ENCODE measurements at regions not wholly inside any gene's neighbourhood (a gene's known extent, or its start where the extent isn't known, plus 50 kb on each side); places are given as distances from the start of the nearest gene placed in this dataset.

DNA sequence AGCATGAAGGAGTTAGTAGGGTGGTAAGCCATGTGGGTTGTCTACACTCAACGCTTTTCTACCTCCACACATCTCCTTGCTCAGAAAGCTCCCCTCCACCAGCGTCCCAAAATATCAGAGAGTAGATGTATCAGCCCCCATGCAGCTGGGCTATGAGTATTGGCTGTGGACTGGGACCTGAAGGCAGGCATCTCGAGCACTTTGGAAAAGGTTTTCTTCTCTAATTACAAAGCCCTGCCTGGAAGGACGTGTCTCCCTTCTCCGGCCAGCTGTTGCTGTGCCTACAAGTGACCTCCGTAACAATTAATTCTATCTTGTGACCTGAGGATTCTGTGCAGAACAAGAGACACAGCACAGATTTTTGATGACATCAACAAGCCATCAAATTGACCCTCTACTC, 142.0 kb upstream of the RUNX1 start:
- intact Hi-C loops (cut with micrococcal nuclease) = no loop called here
- DNase-seq = no peak
- no peaks in the 10 kb centered on the region for H3K36me3 Mint-ChIP-seq
- no peak overlapping the region for H3K27ac Mint-ChIP-seq
- no peaks in the 10 kb centered on the region for H3K27me3 Mint-ChIP-seq (ENCODE audit: low read depth in 3 of 3)
- no peak overlapping the region for H3K4me3 ChIP-seq (replicated peaks in 1 of 3; ENCODE audit: low read depth in 2 of 3, low read length in 3 of 3)
- no peaks in the 10 kb centered on the region for H3K4me1 Mint-ChIP-seq
- no peak overlapping the region for H3K4me3 Mint-ChIP-seq
- no peak overlapping the region for H3K27ac ChIP-seq (ENCODE audit: low read depth in 1 of 2, low read length in 2 of 2)
- TF ChIP-seq CTCF (IDR thresholded peaks at IDR 0.05) = no peak
- no peaks in the 10 kb centered on the region for H4K20me1 ChIP-seq (ENCODE audit: insufficient read depth, low read length)
- H2AFZ ChIP-seq (ENCODE audit: insufficient read depth, low read depth, low read length, poor library complexity, severe bottlenecking) = no peak overlapping the region
- no peak overlapping the region for H3K9ac ChIP-seq (ENCODE audit: insufficient read depth, low read length, poor library complexity, severe bottlenecking)
- no peak overlapping the region for H3K4me2 ChIP-seq (replicated peaks; ENCODE audit: extremely low read depth, low read length, poor library complexity, severe bottlenecking)
- H3K4me1 ChIP-seq (ENCODE audit: control insufficient read depth in 1 of 2, insufficient read depth in 2 of 2, low read length in 2 of 2) = no peaks in the 10 kb centered on the region
- H3K27me3 ChIP-seq (ENCODE audit: control insufficient read depth in 2 of 2, insufficient read depth in 2 of 2, low read length in 2 of 2) = no peaks in the 10 kb centered on the region
- H3K79me2 ChIP-seq (ENCODE audit: insufficient read depth, low read length) = no peaks in the 10 kb centered on the region
- no peaks in the 10 kb centered on the region for H3K36me3 ChIP-seq (replicated peaks in 1 of 2; ENCODE audit: control insufficient read depth in 1 of 2, insufficient read depth in 2 of 2, low read length in 2 of 2)
- H3K9me3 Mint-ChIP-seq = peaks cover 5 to 19% (median 11%) of the 10 kb centered on the region in 7 donors
- WGBS (ENCODE audit: insufficient coverage) = 100% methylated on average over 3 of the region's 6 CpGs
- H3K9me3 ChIP-seq (replicated peaks in 1 of 2; ENCODE audit: control insufficient read depth in 1 of 2, insufficient read depth in 1 of 2, low read length in 2 of 2) = peaks cover 0 to 2% of the 10 kb centered on the region in 2 donors

GRCh38 chr21:35190201-35190701, 141.1 kb upstream of the RUNX1 start:
- 100% methylated on average over 1 of the region's 5 CpGs for WGBS (ENCODE audit: insufficient coverage)
- H3K4me2 ChIP-seq (replicated peaks; ENCODE audit: extremely low read depth, low read length, poor library complexity, severe bottlenecking) = no peak overlapping the region
- no peak overlapping the region for H3K4me3 Mint-ChIP-seq

More at GRCh38 chr21:35190201-35190701, 141.1 kb upstream of the RUNX1 start:
- peaks cover 5 to 16% (median 11%) of the 10 kb centered on the region in 7 donors for H3K9me3 Mint-ChIP-seq
- no peak for DNase-seq
- no peaks in the 10 kb centered on the region for H3K36me3 Mint-ChIP-seq
- Histone ChIP-seq H2AFZ (ENCODE audit: insufficient read depth, low read depth, low read length, poor library complexity, severe bottlenecking) (no peak overlapping the region), H3K9me3 (replicated peaks in 1 of 2; ENCODE audit: control insufficient read depth in 1 of 2, insufficient read depth in 1 of 2, low read length in 2 of 2) (peaks cover 0 to 2% of the 10 kb centered on the region in 2 donors), H3K27ac (ENCODE audit: low read depth in 1 of 2, low read length in 2 of 2) (no peak overlapping the region), H3K4me3 (replicated peaks in 1 of 3; ENCODE audit: low read depth in 2 of 3, low read length in 3 of 3) (no peak overlapping the region), H3K36me3 (replicated peaks in 1 of 2; ENCODE audit: control insufficient read depth in 1 of 2, insufficient read depth in 2 of 2, low read length in 2 of 2) (no peaks in the 10 kb centered on the region), H3K9ac (ENCODE audit: insufficient read depth, low read length, poor library complexity, severe bottlenecking) (no peak overlapping the region), H3K79me2 (ENCODE audit: insufficient read depth, low read length) (no peaks in the 10 kb centered on the region), H4K20me1 (ENCODE audit: insufficient read depth, low read length) (no peaks in the 10 kb centered on the region), H3K27me3 (ENCODE audit: control insufficient read depth in 2 of 2, insufficient read depth in 2 of 2, low read length in 2 of 2) (no peaks in the 10 kb centered on the region), H3K4me1 (ENCODE audit: control insufficient read depth in 1 of 2, insufficient read depth in 2 of 2, low read length in 2 of 2) (no peaks in the 10 kb centered on the region)
- no peaks in the 10 kb centered on the region for H3K27me3 Mint-ChIP-seq (ENCODE audit: low read depth in 3 of 3)
- TF ChIP-seq CTCF (IDR thresholded peaks at IDR 0.05) = no peak
- H3K27ac Mint-ChIP-seq = no peak overlapping the region
- no peaks in the 10 kb centered on the region for H3K4me1 Mint-ChIP-seq
- intact Hi-C loops (cut with micrococcal nuclease) = no loop called here

Measured in CD14-positive monocyte (primary cell).